RWPE2 (cell line): ENCODE measurements at regions not wholly inside any gene's neighbourhood (a gene's known extent, or its start where the extent isn't known, plus 50 kb on each side); places are given as distances from the start of the nearest gene placed in this dataset.

Experiments
- ATAC-seq: fragments of 200-7000 bp; cut with Tn5 transposase; 3 replicates; pipeline ENCODE4 v1.9.1; 2021; ENCODE audit warnings: low read depth
- DNase-seq: peaks from one replicate; pipeline ENCODE4 v3.0.0-alpha.2; 2020; ENCODE audit warnings: low spot score
- H3K27ac ChIP-seq: fragments of 450-650 bp; 2 replicates; pipeline ENCODE4 v1.5.1; 2017; ENCODE audit warnings: mild to moderate bottlenecking; ENCODE audit not compliant: poor library complexity, severe bottlenecking
- H3K27me3 ChIP-seq: fragments of 250-450 bp; sonication (Bioruptor Pico); 2 replicates; pipeline ENCODE4 v1.5.1; 2021; ENCODE audit warnings: mild to moderate bottlenecking, moderate library complexity; ENCODE audit not compliant: insufficient read depth, poor library complexity, severe bottlenecking
- H3K36me3 ChIP-seq: fragments of 250-450 bp; sonication (Bioruptor Pico); 2 replicates; pipeline ENCODE4 v1.5.1; 2020; ENCODE audit warnings: low read depth, mild to moderate bottlenecking, moderate library complexity
- H3K4me1 ChIP-seq: fragments of 250-450 bp; sonication (Bioruptor Pico); 2 replicates; pipeline ENCODE4 v1.5.1; 2021; ENCODE audit warnings: mild to moderate bottlenecking, moderate library complexity; ENCODE audit not compliant: insufficient read depth, poor library complexity, severe bottlenecking
- H3K4me3 ChIP-seq: fragments of 250-450 bp; sonication (Bioruptor Pico); 2 replicates; pipeline ENCODE4 v1.5.1; 2021; ENCODE audit warnings: mild to moderate bottlenecking, moderate library complexity; ENCODE audit not compliant: severe bottlenecking
- H3K9me3 ChIP-seq: fragments of 250-450 bp; sonication (Bioruptor Pico); 2 replicates; pipeline ENCODE4 v1.5.1; 2021; ENCODE audit warnings: mild to moderate bottlenecking, moderate library complexity; ENCODE audit not compliant: severe bottlenecking
- CTCF ChIP-seq: fragments of 450-650 bp; IDR thresholded peaks from one replicate; pipeline ENCODE4 v1.5.1; 2017; ENCODE audit warnings: mild to moderate bottlenecking, moderate library complexity; ENCODE audit not compliant: poor library complexity, severe bottlenecking

GRCh38 chr3:147572970-147573340 is 163.8 kb downstream of the ZIC1 start:
- Histone ChIP-seq H3K9me3 (no peaks in the 10 kb centered on the region), H3K4me1 (no peaks in the 10 kb centered on the region), H3K27me3 (peaks cover 3% of the 10 kb centered on the region), H3K27ac (no peak overlapping the region), H3K4me3 (no peak overlapping the region), H3K36me3 (no peaks in the 10 kb centered on the region)
- DNase-seq, result no peak
- no peak for TF ChIP-seq CTCF
- ATAC-seq, result 0 out of 3 replicates have a peak, but pooled peaks have one; percentile 42

GRCh38 chr3:147574621-147575020 is 165.5 kb downstream of the ZIC1 start:
- H3K9me3 ChIP-seq, result no peaks in the 10 kb centered on the region
- no peak overlapping the region for H3K4me3 ChIP-seq
- no peaks in the 10 kb centered on the region for H3K4me1 ChIP-seq
- TF ChIP-seq CTCF, result no peak
- no peak overlapping the region for H3K27ac ChIP-seq
- no peak for ATAC-seq
- no peaks in the 10 kb centered on the region for H3K36me3 ChIP-seq
- DNase-seq, result no peak
- H3K27me3 ChIP-seq, result peaks cover 3% of the 10 kb centered on the region

GRCh38 chr3:147575391-147575790 is 166.2 kb downstream of the ZIC1 start:
- Histone ChIP-seq H3K4me1 (no peaks in the 10 kb centered on the region), H3K36me3 (no peaks in the 10 kb centered on the region), H3K4me3 (no peak overlapping the region), H3K27ac (no peak overlapping the region), H3K9me3 (no peaks in the 10 kb centered on the region), H3K27me3 (peaks cover 3% of the 10 kb centered on the region)
- DNase-seq, result no peak
- no peak for TF ChIP-seq CTCF
- ATAC-seq, result no peak

GRCh38 chr3:147582642-147583041 is 173.5 kb downstream of the ZIC1 start:
- no peak for TF ChIP-seq CTCF
- Histone ChIP-seq H3K27me3 (no peaks in the 10 kb centered on the region), H3K9me3 (no peaks in the 10 kb centered on the region), H3K4me1 (no peaks in the 10 kb centered on the region), H3K27ac (no peak overlapping the region), H3K36me3 (no peaks in the 10 kb centered on the region), H3K4me3 (no peak overlapping the region)
- DNase-seq (no peak), ATAC-seq (no peak)

- ATAC-seq, result no peak
Measured at GRCh38 chr3:147589016-147589415, 179.9 kb downstream of the ZIC1 start.

More at GRCh38 chr3:147589016-147589415, 179.9 kb downstream of the ZIC1 start:
- Histone ChIP-seq H3K9me3 (no peaks in the 10 kb centered on the region), H3K4me3 (no peak overlapping the region), H3K36me3 (no peaks in the 10 kb centered on the region), H3K27me3 (no peaks in the 10 kb centered on the region), H3K27ac (no peak overlapping the region), H3K4me1 (no peaks in the 10 kb centered on the region)
- TF ChIP-seq CTCF, result no peak
- no peak for DNase-seq
